ENCODE measurements at regions not wholly inside any gene's neighbourhood (a gene's known extent, or its start where the extent isn't known, plus 50 kb on each side); places are given as distances from the start of the nearest gene placed in this dataset.
"Not testable (repeated sequence)": the region's sequence is repeated elsewhere in the genome, so short reads cannot be mapped to it uniquely, and the experiment has no call there.

DNA sequence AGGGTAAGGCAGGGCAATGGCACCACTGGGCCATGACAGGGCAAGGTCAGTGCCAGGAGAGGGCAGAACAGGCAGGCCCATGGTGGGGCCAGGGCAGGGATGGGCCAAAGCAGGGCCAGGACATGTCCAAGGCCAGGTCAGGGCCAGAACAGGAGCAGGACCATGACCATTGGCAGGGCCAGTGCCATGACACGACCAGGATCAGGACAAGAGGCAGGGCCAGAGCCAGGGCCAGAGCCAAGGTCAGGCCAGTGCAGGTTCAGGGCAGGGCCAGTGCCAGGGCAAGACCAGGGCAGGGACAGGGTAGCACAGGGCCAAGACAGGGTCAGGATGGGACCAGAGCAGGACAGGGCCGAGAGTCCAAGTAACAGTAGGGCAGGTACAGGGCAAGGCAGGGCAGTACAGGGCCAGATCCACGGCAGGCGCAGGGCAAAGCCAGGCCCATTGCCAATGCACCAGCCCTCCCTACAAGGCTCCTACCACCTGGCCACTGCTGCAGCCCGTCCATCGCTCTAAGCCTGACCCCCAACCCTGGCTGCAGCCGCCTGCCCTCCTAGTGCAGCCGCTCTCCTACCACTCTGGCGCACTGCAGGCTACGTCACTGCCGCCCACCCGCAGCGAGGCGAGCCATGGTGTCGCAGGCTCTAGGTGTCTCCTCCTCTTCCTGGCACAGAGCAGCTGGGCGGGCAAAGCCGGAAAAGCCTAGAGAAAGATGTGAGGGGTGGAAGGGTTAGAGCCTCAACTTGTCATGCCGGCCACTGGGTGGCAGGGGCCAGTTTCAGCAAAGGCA is 2876.3 kb downstream of the RPIA start:
- H3K27ac ChIP-seq (ENCODE audit: low read depth, low read length); H3K4me3 ChIP-seq (ENCODE audit: low read depth in 1 of 2, low read length in 2 of 2); H3K9ac ChIP-seq (ENCODE audit: low read length); H3K36me3 ChIP-seq (ENCODE audit: insufficient read depth, low read length); H3K9me3 ChIP-seq (ENCODE audit: low read length); H3K4me1 ChIP-seq (ENCODE audit: insufficient read depth, low read length); H3K27me3 ChIP-seq (ENCODE audit: control insufficient read depth in 1 of 2, insufficient read depth in 2 of 2, low read length in 2 of 2): not testable (repeated sequence)

DNA sequence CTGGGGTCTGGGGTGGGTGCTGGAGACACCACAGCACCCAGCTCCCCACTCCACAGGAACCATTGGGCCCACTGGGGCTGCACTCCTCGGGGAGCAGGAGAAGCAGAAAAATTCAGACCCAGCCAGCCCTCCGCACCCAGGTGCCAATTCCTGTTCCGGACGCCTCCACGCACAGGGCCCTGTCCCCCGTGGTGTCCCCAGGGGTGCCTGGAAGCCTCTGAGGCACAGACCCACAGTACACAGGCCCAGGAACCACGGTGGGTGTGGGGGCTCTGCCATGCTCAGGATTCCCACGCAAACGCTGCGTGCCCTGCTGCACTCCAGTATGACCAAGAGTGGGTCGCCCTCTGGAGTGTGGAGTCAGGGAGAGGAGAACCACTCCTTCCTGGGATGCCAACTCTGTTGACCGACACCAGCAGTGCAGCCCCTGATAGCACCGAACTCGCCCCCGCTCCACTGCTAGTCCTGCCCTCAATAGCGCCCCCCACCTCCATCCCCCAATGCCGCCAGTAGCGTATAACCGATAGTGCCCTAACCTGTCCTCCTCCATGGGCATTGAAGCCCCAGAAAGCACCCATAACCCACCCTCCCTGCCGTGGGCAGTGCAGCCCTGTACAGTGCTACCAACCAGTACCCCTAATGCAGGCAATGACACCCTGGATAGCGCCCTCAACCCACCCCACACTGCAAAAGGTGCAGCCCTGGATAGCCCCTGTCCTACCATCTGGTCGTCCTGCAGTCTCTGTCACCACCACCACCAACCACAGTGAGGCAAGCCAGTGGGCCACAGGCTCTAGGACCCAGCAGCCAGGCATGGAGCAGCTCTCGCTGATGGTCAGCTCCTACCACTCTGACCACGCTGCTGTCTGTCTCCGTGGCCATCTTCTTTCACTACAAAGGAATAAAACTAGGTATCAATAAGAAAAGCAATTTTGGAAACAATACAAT is 2877.2 kb downstream of the RPIA start:
- H3K4me1 ChIP-seq (ENCODE audit: insufficient read depth, low read length); H3K27me3 ChIP-seq (ENCODE audit: control insufficient read depth in 1 of 2, insufficient read depth in 2 of 2, low read length in 2 of 2); H3K9ac ChIP-seq (ENCODE audit: low read length); H3K4me3 ChIP-seq (ENCODE audit: low read depth in 1 of 2, low read length in 2 of 2); H3K36me3 ChIP-seq (ENCODE audit: insufficient read depth, low read length); H3K27ac ChIP-seq (ENCODE audit: low read depth, low read length); H3K9me3 ChIP-seq (ENCODE audit: low read length): not testable (repeated sequence)

DNA sequence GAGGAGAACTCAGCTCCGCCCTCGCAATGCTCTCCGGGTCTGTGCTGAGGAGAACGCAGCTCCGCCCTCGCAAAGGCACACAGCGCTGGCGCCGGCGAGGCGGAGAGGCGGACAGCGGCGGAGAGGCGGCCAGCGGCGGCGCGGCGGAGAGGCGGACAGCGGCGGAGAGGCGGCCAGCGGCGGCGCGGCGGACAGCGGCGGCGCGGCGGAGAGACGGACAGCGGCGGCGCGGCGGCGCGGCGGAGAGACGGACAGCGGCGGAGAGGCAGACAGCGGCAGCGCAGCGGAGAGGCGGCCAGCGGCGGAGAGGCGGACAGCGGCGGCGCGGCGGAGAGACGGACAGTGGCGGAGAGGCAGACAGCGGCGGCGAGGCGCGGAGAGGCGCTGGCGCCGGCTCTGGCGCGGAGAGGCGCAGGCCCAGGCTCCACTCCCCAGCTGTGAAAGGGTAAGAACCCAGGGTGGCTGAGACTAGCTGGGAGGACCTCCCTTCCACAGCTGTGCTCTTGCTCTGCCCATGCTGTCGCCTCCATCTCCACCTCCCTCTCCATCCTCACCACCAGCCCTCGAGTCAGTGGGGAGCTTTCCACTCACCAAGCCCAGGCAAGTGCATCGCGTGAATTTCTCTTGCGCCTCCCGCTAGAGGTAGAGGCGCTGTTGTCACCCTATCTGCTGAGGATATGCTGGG is 2879.9 kb downstream of the RPIA start:
- not testable (repeated sequence) for H3K36me3 ChIP-seq (ENCODE audit: insufficient read depth, low read length); H3K27ac ChIP-seq (ENCODE audit: low read depth, low read length); H3K4me1 ChIP-seq (ENCODE audit: insufficient read depth, low read length); H3K27me3 ChIP-seq (ENCODE audit: control insufficient read depth in 1 of 2, insufficient read depth in 2 of 2, low read length in 2 of 2); H3K9ac ChIP-seq (ENCODE audit: low read length); H3K9me3 ChIP-seq (ENCODE audit: low read length)
- peak overlapping the region in 1 of 2 donors; percentile 42 for H3K4me3 ChIP-seq (ENCODE audit: low read depth in 1 of 2, low read length in 2 of 2)

DNA sequence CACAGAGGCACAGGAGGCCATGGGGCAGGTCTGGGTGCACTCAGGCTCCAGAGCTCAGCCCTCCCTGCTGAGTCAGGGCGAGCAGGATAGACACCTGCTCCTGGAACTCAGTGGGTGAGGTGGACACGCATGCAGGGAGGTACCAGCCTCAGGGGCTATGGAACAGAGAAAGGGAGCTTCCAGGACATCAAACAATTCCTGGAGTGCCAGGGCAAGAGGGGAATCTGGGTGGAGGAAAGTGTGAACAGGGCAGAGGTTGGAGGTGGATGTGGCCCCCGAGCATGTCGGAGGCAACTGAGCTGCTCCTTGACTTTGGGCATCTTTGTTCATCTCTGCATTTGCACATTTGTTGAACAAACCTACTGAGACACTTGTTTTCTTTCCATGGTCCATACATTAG is 2881.5 kb downstream of the RPIA start:
- not testable (repeated sequence) for H3K4me3 ChIP-seq (ENCODE audit: low read depth in 1 of 2, low read length in 2 of 2); H3K4me1 ChIP-seq (ENCODE audit: insufficient read depth, low read length)

DNA sequence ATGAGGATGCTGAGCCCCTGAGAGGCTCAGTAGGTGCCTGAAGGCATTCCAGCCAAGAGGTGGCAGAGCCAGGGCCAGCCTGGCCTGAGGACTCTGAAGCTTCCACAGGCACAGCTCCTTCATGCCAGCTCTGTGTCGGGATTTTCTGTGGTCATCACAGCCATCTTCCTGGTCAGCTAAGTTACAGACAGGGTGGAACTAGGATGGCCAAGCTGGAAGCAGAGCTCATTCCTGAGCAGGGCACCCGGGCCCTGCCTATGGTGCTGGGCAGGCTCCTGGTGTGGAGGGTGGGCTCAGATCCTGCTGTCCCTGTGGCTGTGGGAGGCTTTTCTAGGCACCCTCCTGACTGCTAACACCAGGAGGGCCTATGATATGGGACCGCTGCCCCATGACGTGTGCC is 2882.3 kb downstream of the RPIA start:
- H3K27ac ChIP-seq (ENCODE audit: low read depth, low read length); H3K4me1 ChIP-seq (ENCODE audit: insufficient read depth, low read length); H3K27me3 ChIP-seq (ENCODE audit: control insufficient read depth in 1 of 2, insufficient read depth in 2 of 2, low read length in 2 of 2); H3K9me3 ChIP-seq (ENCODE audit: low read length); H3K4me3 ChIP-seq (ENCODE audit: low read depth in 1 of 2, low read length in 2 of 2); H3K36me3 ChIP-seq (ENCODE audit: insufficient read depth, low read length); H3K9ac ChIP-seq (ENCODE audit: low read length): not testable (repeated sequence)

More for the DNA sequence above, 2881.5 kb downstream of the RPIA start:
- H3K9me3 ChIP-seq (ENCODE audit: low read length); H3K27ac ChIP-seq (ENCODE audit: low read depth, low read length); H3K9ac ChIP-seq (ENCODE audit: low read length); H3K36me3 ChIP-seq (ENCODE audit: insufficient read depth, low read length); H3K27me3 ChIP-seq (ENCODE audit: control insufficient read depth in 1 of 2, insufficient read depth in 2 of 2, low read length in 2 of 2): not testable (repeated sequence)

DNA sequence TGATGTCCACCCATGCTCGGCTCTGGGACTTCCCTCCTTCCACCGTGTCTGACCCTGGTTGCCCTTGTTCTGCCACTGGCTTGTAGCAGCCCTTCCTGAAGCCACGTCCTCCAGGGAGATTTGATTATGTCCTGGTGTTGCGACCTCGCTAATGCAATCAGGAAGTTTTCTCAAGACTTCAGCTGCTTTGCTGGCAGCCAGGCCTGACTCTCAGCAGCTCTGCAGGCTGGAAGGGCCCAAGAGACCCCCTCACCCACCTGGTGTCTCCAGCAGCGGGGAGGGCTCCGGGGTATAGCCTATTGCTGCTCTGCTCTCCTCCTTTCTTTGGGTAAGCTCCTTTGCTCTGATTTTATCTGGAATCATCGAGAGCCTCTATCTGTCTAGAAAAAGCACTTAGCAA is 2882.8 kb downstream of the RPIA start:
- not testable (repeated sequence) for H3K36me3 ChIP-seq (ENCODE audit: insufficient read depth, low read length); H3K4me3 ChIP-seq (ENCODE audit: low read depth in 1 of 2, low read length in 2 of 2); H3K9me3 ChIP-seq (ENCODE audit: low read length); H3K27me3 ChIP-seq (ENCODE audit: control insufficient read depth in 1 of 2, insufficient read depth in 2 of 2, low read length in 2 of 2); H3K9ac ChIP-seq (ENCODE audit: low read length); H3K4me1 ChIP-seq (ENCODE audit: insufficient read depth, low read length); H3K27ac ChIP-seq (ENCODE audit: low read depth, low read length)

DNA sequence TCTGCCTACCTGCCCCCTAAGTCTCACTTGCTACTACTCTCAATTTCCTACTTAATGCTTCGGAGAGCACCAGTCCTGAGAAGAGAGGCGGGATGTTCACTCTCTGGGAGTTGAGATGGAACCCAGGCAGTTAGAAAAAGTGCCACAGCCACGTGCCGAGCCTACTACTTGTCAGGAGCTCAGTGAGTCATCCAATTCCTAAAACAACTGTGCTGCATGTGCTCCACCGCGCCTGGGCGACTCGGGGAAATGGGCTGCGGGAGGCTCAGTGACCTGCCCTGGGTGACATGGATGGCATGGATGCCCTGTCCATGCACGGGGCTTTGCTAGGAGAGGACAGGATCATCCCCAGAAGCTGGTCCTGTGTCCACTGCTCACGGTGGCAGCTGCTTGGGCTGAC is 2884.2 kb downstream of the RPIA start:
- H3K27ac ChIP-seq (ENCODE audit: low read depth, low read length); H3K4me1 ChIP-seq (ENCODE audit: insufficient read depth, low read length); H3K36me3 ChIP-seq (ENCODE audit: insufficient read depth, low read length); H3K4me3 ChIP-seq (ENCODE audit: low read depth in 1 of 2, low read length in 2 of 2); H3K9ac ChIP-seq (ENCODE audit: low read length); H3K9me3 ChIP-seq (ENCODE audit: low read length); H3K27me3 ChIP-seq (ENCODE audit: control insufficient read depth in 1 of 2, insufficient read depth in 2 of 2, low read length in 2 of 2): not testable (repeated sequence)

DNA sequence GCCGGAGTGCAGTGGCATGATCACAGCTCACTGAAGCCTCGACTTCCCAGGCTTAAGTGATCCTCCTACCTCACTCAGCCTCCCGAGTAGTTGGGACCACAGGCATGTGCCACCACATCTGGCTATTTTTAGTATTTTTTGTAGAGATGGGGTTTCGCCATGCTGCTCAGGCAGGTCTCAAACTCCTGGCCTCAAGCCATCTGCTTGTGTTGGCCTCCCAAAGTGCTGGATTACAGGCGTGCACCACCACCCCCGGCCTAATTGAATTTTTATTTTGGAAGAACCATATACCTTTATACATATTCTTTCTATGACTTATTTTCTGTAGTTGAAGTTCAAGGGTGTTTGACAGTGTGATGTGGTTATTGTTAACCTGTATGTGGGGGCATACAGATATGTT is 2885.9 kb downstream of the RPIA start:
- not testable (repeated sequence) for H3K27ac ChIP-seq (ENCODE audit: low read depth, low read length); H3K4me3 ChIP-seq (ENCODE audit: low read depth in 1 of 2, low read length in 2 of 2); H3K9me3 ChIP-seq (ENCODE audit: low read length); H3K27me3 ChIP-seq (ENCODE audit: control insufficient read depth in 1 of 2, insufficient read depth in 2 of 2, low read length in 2 of 2); H3K9ac ChIP-seq (ENCODE audit: low read length); H3K4me1 ChIP-seq (ENCODE audit: insufficient read depth, low read length); H3K36me3 ChIP-seq (ENCODE audit: insufficient read depth, low read length)

DNA sequence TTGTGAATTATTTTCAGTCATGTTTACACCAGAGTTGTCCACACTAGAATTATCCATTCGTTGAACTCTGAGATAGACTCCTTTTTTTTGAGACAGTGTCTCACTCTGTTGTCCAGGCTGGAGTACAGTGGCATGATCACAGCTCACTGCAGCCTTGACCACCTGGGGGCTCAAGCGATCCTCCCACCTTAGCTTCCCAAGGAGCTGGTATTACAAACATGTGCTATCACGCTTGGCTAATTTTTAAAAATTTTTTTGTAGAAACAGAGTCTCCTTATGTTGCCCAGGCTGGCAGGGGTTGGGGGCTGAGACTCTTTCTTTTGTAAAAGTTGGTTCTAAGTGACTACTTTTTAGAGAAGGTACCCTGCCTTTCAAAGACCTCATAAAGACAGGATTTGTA is 2887.2 kb downstream of the RPIA start:
- not testable (repeated sequence) for H3K27ac ChIP-seq (ENCODE audit: low read depth, low read length)

DNA sequence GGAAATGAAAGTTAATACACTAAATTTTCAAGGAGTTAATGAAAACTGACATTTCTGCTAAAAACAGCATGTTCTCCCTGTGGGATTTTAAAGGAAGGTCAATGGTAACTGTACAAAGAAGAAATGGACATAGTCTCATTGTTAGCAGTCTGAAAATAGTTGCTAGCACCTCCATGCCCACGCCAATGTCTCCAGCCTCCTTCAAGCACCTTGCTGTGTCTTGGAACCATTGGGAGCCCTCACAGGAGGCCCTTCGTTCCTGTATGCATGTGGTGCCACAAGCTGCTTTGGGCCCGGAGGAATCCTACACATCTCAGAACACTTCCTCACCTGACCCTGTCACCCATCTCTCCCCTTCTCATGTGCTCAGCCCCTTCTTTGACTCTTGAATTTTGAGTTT is 2888.1 kb downstream of the RPIA start:
- not testable (repeated sequence) for H3K4me3 ChIP-seq (ENCODE audit: low read depth in 1 of 2, low read length in 2 of 2); H3K27ac ChIP-seq (ENCODE audit: low read depth, low read length); H3K27me3 ChIP-seq (ENCODE audit: control insufficient read depth in 1 of 2, insufficient read depth in 2 of 2, low read length in 2 of 2); H3K36me3 ChIP-seq (ENCODE audit: insufficient read depth, low read length); H3K9ac ChIP-seq (ENCODE audit: low read length); H3K4me1 ChIP-seq (ENCODE audit: insufficient read depth, low read length); H3K9me3 ChIP-seq (ENCODE audit: low read length)

More for the DNA sequence above, 2887.2 kb downstream of the RPIA start:
- not testable (repeated sequence) for H3K4me3 ChIP-seq (ENCODE audit: low read depth in 1 of 2, low read length in 2 of 2); H3K27me3 ChIP-seq (ENCODE audit: control insufficient read depth in 1 of 2, insufficient read depth in 2 of 2, low read length in 2 of 2); H3K4me1 ChIP-seq (ENCODE audit: insufficient read depth, low read length); H3K36me3 ChIP-seq (ENCODE audit: insufficient read depth, low read length); H3K9me3 ChIP-seq (ENCODE audit: low read length); H3K9ac ChIP-seq (ENCODE audit: low read length)

DNA sequence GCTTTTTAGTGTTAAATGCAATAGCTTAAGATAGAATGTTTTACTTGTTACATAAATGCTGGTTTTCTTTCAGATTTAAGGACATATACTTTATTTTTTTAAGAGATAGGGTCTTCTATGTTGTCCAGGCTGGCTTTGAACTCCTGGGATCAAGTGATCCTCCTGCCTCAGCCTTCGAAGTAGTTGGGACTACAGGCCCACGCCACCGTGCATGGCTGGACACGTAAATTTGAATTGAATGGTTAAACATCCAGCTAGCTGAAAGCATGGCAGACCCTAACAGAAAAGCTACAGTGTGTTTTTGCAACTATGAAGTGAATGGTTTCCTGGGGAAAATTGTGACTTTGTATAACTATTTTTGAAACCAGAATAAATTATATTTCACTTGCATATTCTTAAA is 2888.6 kb downstream of the RPIA start:
- H3K27ac ChIP-seq (ENCODE audit: low read depth, low read length); H3K9me3 ChIP-seq (ENCODE audit: low read length); H3K4me1 ChIP-seq (ENCODE audit: insufficient read depth, low read length); H3K4me3 ChIP-seq (ENCODE audit: low read depth in 1 of 2, low read length in 2 of 2); H3K9ac ChIP-seq (ENCODE audit: low read length); H3K36me3 ChIP-seq (ENCODE audit: insufficient read depth, low read length); H3K27me3 ChIP-seq (ENCODE audit: control insufficient read depth in 1 of 2, insufficient read depth in 2 of 2, low read length in 2 of 2): not testable (repeated sequence)

All from muscle layer of colon (tissue), 2 donors.